Vagina (tissue), 2 donors: ENCODE measurements at regions not wholly inside any gene's neighbourhood (a gene's known extent, or its start where the extent isn't known, plus 50 kb on each side); places are given as distances from the start of the nearest gene placed in this dataset.

Experiments
- POLR2A ChIP-seq, 2 donors: fragments of 450-650 bp; IDR thresholded peaks; one replicate each; pipeline ENCODE4 v1.6.1; 2017; ENCODE audit warnings: antibody characterized with exemption in 2 of 2, mild to moderate bottlenecking in 2 of 2, moderate library complexity in 2 of 2
- TF ChIP-seq, protein P1 (sequence below), 3 experiments: fragments of 450-650 bp in 2 of 3; fragments of 200-600 bp in 1 of 3; sonication (generic) in 1 of 3; IDR thresholded peaks; one replicate each; pipeline ENCODE4 v1.5.1; 2017 to 2019; ENCODE audit warnings: antibody characterized with exemption in 3 of 3, mild to moderate bottlenecking in 2 of 3, moderate library complexity in 2 of 3

DNA sequence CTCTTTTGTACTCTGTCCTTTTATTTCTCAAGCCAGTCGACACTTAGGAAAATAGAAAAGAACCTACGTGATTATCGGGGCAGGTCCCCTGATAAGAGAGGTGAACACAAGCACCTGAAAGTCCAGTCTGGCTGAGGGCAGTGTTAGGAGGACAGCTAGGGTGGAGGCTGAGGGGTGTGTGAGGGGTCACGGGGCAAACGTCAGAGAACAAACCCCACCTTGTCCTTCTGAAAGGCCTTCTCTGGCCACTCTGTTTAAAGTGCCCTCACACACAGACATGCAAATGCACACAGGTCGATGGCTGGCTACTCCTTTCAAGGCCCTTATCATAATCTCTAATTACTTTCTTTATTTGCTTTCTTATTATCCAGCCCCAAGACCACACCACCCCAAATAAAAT is 108.8 kb downstream of the ESM1 start:
- TF ChIP-seq, protein P1, sequence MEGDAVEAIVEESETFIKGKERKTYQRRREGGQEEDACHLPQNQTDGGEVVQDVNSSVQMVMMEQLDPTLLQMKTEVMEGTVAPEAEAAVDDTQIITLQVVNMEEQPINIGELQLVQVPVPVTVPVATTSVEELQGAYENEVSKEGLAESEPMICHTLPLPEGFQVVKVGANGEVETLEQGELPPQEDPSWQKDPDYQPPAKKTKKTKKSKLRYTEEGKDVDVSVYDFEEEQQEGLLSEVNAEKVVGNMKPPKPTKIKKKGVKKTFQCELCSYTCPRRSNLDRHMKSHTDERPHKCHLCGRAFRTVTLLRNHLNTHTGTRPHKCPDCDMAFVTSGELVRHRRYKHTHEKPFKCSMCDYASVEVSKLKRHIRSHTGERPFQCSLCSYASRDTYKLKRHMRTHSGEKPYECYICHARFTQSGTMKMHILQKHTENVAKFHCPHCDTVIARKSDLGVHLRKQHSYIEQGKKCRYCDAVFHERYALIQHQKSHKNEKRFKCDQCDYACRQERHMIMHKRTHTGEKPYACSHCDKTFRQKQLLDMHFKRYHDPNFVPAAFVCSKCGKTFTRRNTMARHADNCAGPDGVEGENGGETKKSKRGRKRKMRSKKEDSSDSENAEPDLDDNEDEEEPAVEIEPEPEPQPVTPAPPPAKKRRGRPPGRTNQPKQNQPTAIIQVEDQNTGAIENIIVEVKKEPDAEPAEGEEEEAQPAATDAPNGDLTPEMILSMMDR (IDR thresholded peaks at IDR 0.05): no peak
- no peak for TF ChIP-seq POLR2A (IDR thresholded peaks at IDR 0.05)
